H1 (cell line): ENCODE measurements at regions not wholly inside any gene's neighbourhood (a gene's known extent, or its start where the extent isn't known, plus 50 kb on each side); places are given as distances from the start of the nearest gene placed in this dataset.

Source experiments
- CREB1 ChIP-seq: IDR thresholded peaks from 2 replicates; pipeline ENCODE4 v1.6.1; 2012; ENCODE audit warnings: inconsistent platforms
- EP300 ChIP-seq, 2 experiments: IDR thresholded peaks; 1 replicate in 1 of 2; 2 replicates in 1 of 2; pipeline ENCODE4 v1.6.1; 2011 to 2012; ENCODE audit warnings: low read depth in 2 of 2, low read length in 2 of 2, mild to moderate bottlenecking in 2 of 2, borderline replicate concordance in 1 of 2, inconsistent platforms in 1 of 2, moderate library complexity in 1 of 2
- EZH2 ChIP-seq: fragments of 200-600 bp; sonication (generic); IDR thresholded peaks from 2 replicates; pipeline ENCODE4 v1.7.1; 2012; ENCODE audit warnings: low read depth, mild to moderate bottlenecking, moderate library complexity, low read length, inconsistent platforms; ENCODE audit not compliant: severe bottlenecking
- JUN ChIP-seq: IDR thresholded peaks from 2 replicates; pipeline ENCODE4 v1.6.1; 2011; ENCODE audit warnings: low read depth, mild to moderate bottlenecking, improper control_type of control experiment, low read length
- POLR2A ChIP-seq, 2 experiments: IDR thresholded peaks; 1 replicate in 1 of 2; 2 replicates in 1 of 2; pipeline ENCODE4 v1.6.1; 2011; ENCODE audit warnings: low read depth in 2 of 2, low read length in 2 of 2, mild to moderate bottlenecking in 2 of 2; ENCODE audit errors: control extremely low read depth in 1 of 2
- RBBP5 ChIP-seq: IDR thresholded peaks from 2 replicates; pipeline ENCODE4 v1.7.1; 2012; ENCODE audit warnings: low read depth, mild to moderate bottlenecking, inconsistent platforms, low read length, moderate library complexity, borderline replicate concordance
- RXRA ChIP-seq: IDR thresholded peaks from 2 replicates; pipeline ENCODE4 v1.6.1; 2011; ENCODE audit warnings: low read depth, mild to moderate bottlenecking, low read length, moderate library complexity; ENCODE audit not compliant: insufficient read depth
- YY1 ChIP-seq: IDR thresholded peaks from 2 replicates; pipeline ENCODE4 v1.6.1; 2011; ENCODE audit warnings: low read depth, mild to moderate bottlenecking, low read length
- ZNF274 ChIP-seq: IDR thresholded peaks from 2 replicates; pipeline ENCODE4 v1.7.0; 2012; ENCODE audit warnings: low read length, borderline replicate concordance; ENCODE audit errors: extremely low read depth
- TF ChIP-seq, protein P1 (sequence below), 3 experiments: IDR thresholded peaks; 1 replicate in 2 of 3; 2 replicates in 1 of 3; pipeline versions ENCODE4 v1.5.1 to v1.6.1; 2011; ENCODE audit warnings: low read length in 3 of 3, mild to moderate bottlenecking in 3 of 3, inconsistent platforms in 2 of 3, low read depth in 1 of 3, moderate library complexity in 1 of 3; ENCODE audit not compliant: insufficient read depth in 1 of 3; ENCODE audit errors: control extremely low read depth in 1 of 3
- TF ChIP-seq, protein P2 (sequence below): IDR thresholded peaks from 2 replicates; pipeline ENCODE4 v1.6.1; 2012; ENCODE audit warnings: inconsistent platforms

DNA sequence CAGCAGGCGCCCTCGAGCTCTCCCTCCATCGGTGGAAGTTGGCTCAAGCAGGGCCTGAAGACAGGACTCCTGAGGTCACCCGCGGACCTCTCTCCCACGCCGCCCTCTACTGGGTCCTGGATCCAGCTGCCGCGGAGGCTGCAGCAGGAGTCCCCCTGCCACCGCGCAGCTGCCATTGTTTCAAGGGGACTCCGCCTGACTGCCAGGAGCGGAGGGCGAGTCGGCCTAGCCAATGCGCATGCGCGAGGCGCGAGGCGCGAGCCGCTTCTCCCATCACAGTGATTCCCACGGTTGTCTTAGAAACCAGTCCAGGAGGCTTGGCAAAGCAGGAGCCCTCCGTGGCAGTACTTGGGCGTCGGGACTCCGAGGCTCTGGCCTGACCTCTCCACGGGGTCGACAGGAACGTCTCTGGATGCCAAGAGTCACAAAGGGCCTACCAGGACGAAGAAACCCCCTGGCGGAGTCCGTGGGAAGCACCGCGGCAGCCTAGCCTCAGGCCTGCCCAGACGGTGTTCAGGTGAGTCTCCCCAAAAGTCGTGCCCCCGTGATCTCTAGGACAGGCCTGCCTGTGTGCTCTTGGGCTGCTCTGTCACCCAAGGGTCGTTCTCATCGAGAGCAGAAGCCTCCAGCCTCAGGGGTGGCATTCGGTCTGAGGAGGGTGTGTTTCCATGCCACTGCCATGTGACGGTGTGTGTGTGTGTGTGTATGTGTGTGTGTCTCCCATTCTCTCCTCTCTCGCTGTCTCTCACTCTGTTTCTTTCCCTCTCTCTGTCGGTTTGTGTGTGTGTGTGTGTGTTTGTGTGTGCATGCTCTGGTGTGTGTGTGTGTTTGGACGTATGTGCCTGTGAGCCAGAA is 290.6 kb upstream of the ZNF337 start:
- TF ChIP-seq EP300 (IDR thresholded peaks at IDR 0.05; ENCODE audit: borderline replicate concordance in 1 of 2, low read depth in 2 of 2, low read length in 2 of 2) (no peak), CREB1 (no peak), RBBP5 (no peak), JUN (no peak), EZH2 (no peak), YY1 (no peak), RXRA (no peak), ZNF274 (no peak), POLR2A (IDR thresholded peaks at IDR 0.05; ENCODE audit: control extremely low read depth in 1 of 2, low read depth in 2 of 2, low read length in 2 of 2) (no peak)
- TF ChIP-seq, protein P1, sequence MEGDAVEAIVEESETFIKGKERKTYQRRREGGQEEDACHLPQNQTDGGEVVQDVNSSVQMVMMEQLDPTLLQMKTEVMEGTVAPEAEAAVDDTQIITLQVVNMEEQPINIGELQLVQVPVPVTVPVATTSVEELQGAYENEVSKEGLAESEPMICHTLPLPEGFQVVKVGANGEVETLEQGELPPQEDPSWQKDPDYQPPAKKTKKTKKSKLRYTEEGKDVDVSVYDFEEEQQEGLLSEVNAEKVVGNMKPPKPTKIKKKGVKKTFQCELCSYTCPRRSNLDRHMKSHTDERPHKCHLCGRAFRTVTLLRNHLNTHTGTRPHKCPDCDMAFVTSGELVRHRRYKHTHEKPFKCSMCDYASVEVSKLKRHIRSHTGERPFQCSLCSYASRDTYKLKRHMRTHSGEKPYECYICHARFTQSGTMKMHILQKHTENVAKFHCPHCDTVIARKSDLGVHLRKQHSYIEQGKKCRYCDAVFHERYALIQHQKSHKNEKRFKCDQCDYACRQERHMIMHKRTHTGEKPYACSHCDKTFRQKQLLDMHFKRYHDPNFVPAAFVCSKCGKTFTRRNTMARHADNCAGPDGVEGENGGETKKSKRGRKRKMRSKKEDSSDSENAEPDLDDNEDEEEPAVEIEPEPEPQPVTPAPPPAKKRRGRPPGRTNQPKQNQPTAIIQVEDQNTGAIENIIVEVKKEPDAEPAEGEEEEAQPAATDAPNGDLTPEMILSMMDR (IDR thresholded peaks at IDR 0.05; ENCODE audit: control extremely low read depth in 1 of 3, insufficient read depth in 1 of 3, low read depth in 1 of 3, low read length in 3 of 3) = peak in 1 of 3 experiments; percentile 14; a peak in 1 of 4 replicates
- TF ChIP-seq, protein P2, sequence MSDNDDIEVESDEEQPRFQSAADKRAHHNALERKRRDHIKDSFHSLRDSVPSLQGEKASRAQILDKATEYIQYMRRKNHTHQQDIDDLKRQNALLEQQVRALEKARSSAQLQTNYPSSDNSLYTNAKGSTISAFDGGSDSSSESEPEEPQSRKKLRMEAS = no peak
